ENCODE measurements at regions not wholly inside any gene's neighbourhood (a gene's known extent, or its start where the extent isn't known, plus 50 kb on each side); places are given as distances from the start of the nearest gene placed in this dataset.

- Mint-ChIP-seq H3K36me3 (no peaks in the 10 kb centered on the region), H3K9me3 (no peaks in the 10 kb centered on the region)
- DNase-seq = no peak
Observed at GRCh38 chr21:21605521-21605920, 607.3 kb downstream of the NCAM2 start.

GRCh38 chr21:21606041-21606440 lies 607.8 kb downstream of the NCAM2 start:
- POLR2A ChIA-PET = no interaction called here
- H3K36me3 Mint-ChIP-seq = no peaks in the 10 kb centered on the region
- no peak overlapping the region for H3K27ac Mint-ChIP-seq
- H3K9me3 Mint-ChIP-seq = no peaks in the 10 kb centered on the region
- ATAC-seq (ENCODE audit: low read depth) = no peak
- H3K4me3 Mint-ChIP-seq = no peak overlapping the region
- DNase-seq = no peak
- H3K4me1 Mint-ChIP-seq = no peaks in the 10 kb centered on the region
- H3K27me3 Mint-ChIP-seq = no peaks in the 10 kb centered on the region

More at GRCh38 chr21:21605521-21605920, 607.3 kb downstream of the NCAM2 start:
- POLR2A ChIA-PET = no interaction called here
- ATAC-seq (ENCODE audit: low read depth) = no peak
- H3K27me3 Mint-ChIP-seq = no peaks in the 10 kb centered on the region
- H3K4me1 Mint-ChIP-seq = no peaks in the 10 kb centered on the region
- no peak overlapping the region for H3K27ac Mint-ChIP-seq
- H3K4me3 Mint-ChIP-seq = no peak overlapping the region

- Mint-ChIP-seq H3K4me3 (no peak overlapping the region), H3K9me3 (no peaks in the 10 kb centered on the region), H3K27me3 (no peaks in the 10 kb centered on the region), H3K27ac (no peak overlapping the region), H3K4me1 (no peaks in the 10 kb centered on the region), H3K36me3 (no peaks in the 10 kb centered on the region)
- DNase-seq (no peak), ATAC-seq (ENCODE audit: low read depth) (no peak)
- POLR2A ChIA-PET = no interaction called here
Observed at GRCh38 chr21:21612466-21612865, 614.3 kb downstream of the NCAM2 start.

DNA sequence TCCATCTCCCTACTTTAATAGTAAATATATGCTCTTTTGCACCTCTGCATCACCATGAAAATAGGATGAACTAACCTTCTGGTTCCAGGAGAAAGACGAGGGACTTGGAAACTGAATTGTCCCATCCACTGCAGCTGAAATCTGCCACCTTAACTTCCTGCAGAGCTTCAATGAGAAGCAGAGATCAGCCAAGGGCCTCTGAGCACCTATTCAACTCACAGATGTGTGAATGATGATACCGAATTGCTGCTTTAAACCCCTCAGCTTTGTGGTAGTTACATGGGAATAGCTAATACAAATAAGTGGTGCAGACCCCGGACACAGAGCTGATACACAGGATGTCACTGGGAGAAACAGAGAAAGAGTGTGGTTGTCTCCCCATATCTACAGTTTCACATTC lies 616.8 kb downstream of the NCAM2 start:
- H3K27ac Mint-ChIP-seq = no peak overlapping the region
- ATAC-seq (ENCODE audit: low read depth) (no peak), DNase-seq (no peak)
- no peaks in the 10 kb centered on the region for H3K27me3 Mint-ChIP-seq
- H3K4me3 Mint-ChIP-seq = no peak overlapping the region
- POLR2A ChIA-PET = no interaction called here
- no peaks in the 10 kb centered on the region for H3K9me3 Mint-ChIP-seq
- no peaks in the 10 kb centered on the region for H3K36me3 Mint-ChIP-seq
- H3K4me1 Mint-ChIP-seq = no peaks in the 10 kb centered on the region

GRCh38 chr21:21622460-21623234 lies 624.4 kb downstream of the NCAM2 start:
- H3K36me3 Mint-ChIP-seq = no peaks in the 10 kb centered on the region
- no peaks in the 10 kb centered on the region for H3K4me1 Mint-ChIP-seq

GRCh38 chr21:21624674-21625073 lies 626.5 kb downstream of the NCAM2 start:
- POLR2A ChIA-PET = no interaction called here
- no peak overlapping the region for H3K4me3 Mint-ChIP-seq
- no peaks in the 10 kb centered on the region for H3K36me3 Mint-ChIP-seq
- no peaks in the 10 kb centered on the region for H3K27me3 Mint-ChIP-seq
- no peaks in the 10 kb centered on the region for H3K4me1 Mint-ChIP-seq
- DNase-seq (no peak), ATAC-seq (ENCODE audit: low read depth) (no peak)
- H3K9me3 Mint-ChIP-seq = peaks cover 2% of the 10 kb centered on the region
- H3K27ac Mint-ChIP-seq = no peak overlapping the region

More at GRCh38 chr21:21622460-21623234, 624.4 kb downstream of the NCAM2 start:
- Mint-ChIP-seq H3K9me3 (no peaks in the 10 kb centered on the region), H3K27ac (no peak overlapping the region), H3K27me3 (no peaks in the 10 kb centered on the region), H3K4me3 (no peak overlapping the region)
- ATAC-seq (ENCODE audit: low read depth) (no peak), DNase-seq (no peak)
- POLR2A ChIA-PET = no interaction called here

DNA sequence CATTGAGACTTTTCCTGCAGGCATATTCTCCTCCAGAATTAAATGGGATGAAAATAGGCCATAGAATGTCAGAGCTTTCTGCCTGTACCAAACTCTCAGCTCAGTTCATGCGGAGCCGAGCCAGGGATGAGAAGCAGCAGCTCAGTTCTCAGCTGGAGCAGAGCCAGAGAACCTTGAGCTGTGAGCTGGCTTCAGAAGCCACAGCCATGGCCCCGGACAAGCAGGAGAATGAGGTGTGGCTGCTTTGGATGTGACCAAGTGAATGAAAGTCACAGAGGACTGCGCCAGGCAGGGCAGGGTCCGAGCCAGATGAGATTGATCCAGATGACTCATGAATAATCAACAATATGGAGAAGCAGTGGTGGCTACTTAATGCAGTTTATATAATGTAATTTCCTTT lies 633.8 kb downstream of the NCAM2 start:
- H3K27me3 Mint-ChIP-seq = no peaks in the 10 kb centered on the region
- POLR2A ChIA-PET = no interaction called here
- no peak overlapping the region for H3K27ac Mint-ChIP-seq
- H3K9me3 Mint-ChIP-seq = peaks cover 3% of the 10 kb centered on the region
- H3K4me1 Mint-ChIP-seq = no peaks in the 10 kb centered on the region
- H3K36me3 Mint-ChIP-seq = no peaks in the 10 kb centered on the region
- no peak for DNase-seq
- ATAC-seq (ENCODE audit: low read depth) = no peak
- no peak overlapping the region for H3K4me3 Mint-ChIP-seq

- POLR2A ChIA-PET = no interaction called here
- no peaks in the 10 kb centered on the region for H3K27me3 Mint-ChIP-seq
- no peaks in the 10 kb centered on the region for H3K4me1 Mint-ChIP-seq
- DNase-seq = no peak
- peaks cover 3% of the 10 kb centered on the region for H3K9me3 Mint-ChIP-seq
- H3K27ac Mint-ChIP-seq = no peak overlapping the region
- no peaks in the 10 kb centered on the region for H3K36me3 Mint-ChIP-seq
- no peak for ATAC-seq (ENCODE audit: low read depth)
- H3K4me3 Mint-ChIP-seq = no peak overlapping the region
Observed at GRCh38 chr21:21632926-21633325, 634.7 kb downstream of the NCAM2 start.

- no peaks in the 10 kb centered on the region for H3K4me1 Mint-ChIP-seq
- POLR2A ChIA-PET = no interaction called here
- no peak for DNase-seq
- ATAC-seq (ENCODE audit: low read depth) = no peak
- no peaks in the 10 kb centered on the region for H3K36me3 Mint-ChIP-seq
- peaks cover 4% of the 10 kb centered on the region for H3K9me3 Mint-ChIP-seq
- H3K4me3 Mint-ChIP-seq = no peak overlapping the region
- H3K27ac Mint-ChIP-seq = no peak overlapping the region
- no peaks in the 10 kb centered on the region for H3K27me3 Mint-ChIP-seq
Observed at GRCh38 chr21:21661741-21662140, 663.5 kb downstream of the NCAM2 start.

- POLR2A ChIA-PET = no interaction called here
- no peak for ATAC-seq (ENCODE audit: low read depth)
- DNase-seq = no peak
Observed at GRCh38 chr21:21662776-21663175, 664.6 kb downstream of the NCAM2 start.

DNA sequence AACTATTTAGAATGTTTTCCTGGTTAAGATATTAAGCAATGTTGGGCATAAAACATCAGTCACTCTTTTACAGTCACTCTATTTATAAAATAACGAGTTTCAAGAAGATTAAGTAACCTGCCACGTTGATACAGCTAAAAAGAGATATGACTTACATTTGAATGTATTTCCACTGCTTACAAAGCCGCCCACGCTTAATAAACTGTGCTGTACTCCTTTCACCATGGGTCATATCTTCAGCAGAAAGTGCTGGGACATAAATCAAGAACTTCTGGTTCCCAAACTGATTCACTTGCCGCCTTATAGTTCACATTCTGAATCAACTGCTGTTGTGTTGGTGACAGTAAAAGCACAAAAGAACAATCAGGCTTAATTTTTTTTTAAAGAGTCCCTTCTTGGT lies 666.7 kb downstream of the NCAM2 start:
- no peak for DNase-seq
- no peak overlapping the region for H3K27ac Mint-ChIP-seq
- no peaks in the 10 kb centered on the region for H3K27me3 Mint-ChIP-seq
- H3K36me3 Mint-ChIP-seq = no peaks in the 10 kb centered on the region
- no peaks in the 10 kb centered on the region for H3K4me1 Mint-ChIP-seq
- H3K4me3 Mint-ChIP-seq = no peak overlapping the region
- POLR2A ChIA-PET = no interaction called here
- ATAC-seq (ENCODE audit: low read depth) = no peak
- H3K9me3 Mint-ChIP-seq = peaks cover 2% of the 10 kb centered on the region

More at GRCh38 chr21:21662776-21663175, 664.6 kb downstream of the NCAM2 start:
- no peak overlapping the region for H3K27ac Mint-ChIP-seq
- no peaks in the 10 kb centered on the region for H3K27me3 Mint-ChIP-seq
- H3K9me3 Mint-ChIP-seq = peaks cover 2% of the 10 kb centered on the region
- no peaks in the 10 kb centered on the region for H3K4me1 Mint-ChIP-seq
- H3K36me3 Mint-ChIP-seq = no peaks in the 10 kb centered on the region
- no peak overlapping the region for H3K4me3 Mint-ChIP-seq

DNA sequence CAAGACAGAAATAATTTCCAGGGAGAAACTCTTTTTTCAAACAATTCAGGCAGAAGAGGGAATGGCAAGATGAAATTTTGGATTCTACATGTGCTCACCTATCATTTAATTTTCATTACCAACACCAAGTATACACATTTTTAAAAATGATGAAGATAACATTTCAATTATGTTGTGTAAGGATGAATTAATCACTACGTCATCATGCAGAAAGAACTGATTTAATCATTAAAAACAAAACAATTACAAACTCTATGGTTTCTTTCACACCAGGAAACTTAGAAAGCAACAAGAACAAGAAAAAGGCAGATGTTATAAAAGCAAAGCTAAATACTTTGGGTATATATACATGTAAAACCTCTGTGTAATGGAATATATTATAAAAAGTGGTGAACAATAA lies 668.5 kb downstream of the NCAM2 start:
- no peaks in the 10 kb centered on the region for H3K4me1 Mint-ChIP-seq
- no peak for DNase-seq
- H3K27ac Mint-ChIP-seq = no peak overlapping the region
- no peak overlapping the region for H3K4me3 Mint-ChIP-seq
- no peaks in the 10 kb centered on the region for H3K27me3 Mint-ChIP-seq
- POLR2A ChIA-PET = no interaction called here
- no peaks in the 10 kb centered on the region for H3K36me3 Mint-ChIP-seq
- H3K9me3 Mint-ChIP-seq = peaks cover 2% of the 10 kb centered on the region
- no peak for ATAC-seq (ENCODE audit: low read depth)

- H3K4me1 Mint-ChIP-seq = no peaks in the 10 kb centered on the region
- H3K4me3 Mint-ChIP-seq = no peak overlapping the region
- DNase-seq = no peak
- H3K27me3 Mint-ChIP-seq = no peaks in the 10 kb centered on the region
- no peaks in the 10 kb centered on the region for H3K36me3 Mint-ChIP-seq
- H3K27ac Mint-ChIP-seq = no peak overlapping the region
- H3K9me3 Mint-ChIP-seq = peaks cover 2% of the 10 kb centered on the region
- ATAC-seq (ENCODE audit: low read depth) = no peak
- POLR2A ChIA-PET = no interaction called here
Observed at GRCh38 chr21:21668198-21668597, 670.0 kb downstream of the NCAM2 start.

DNA sequence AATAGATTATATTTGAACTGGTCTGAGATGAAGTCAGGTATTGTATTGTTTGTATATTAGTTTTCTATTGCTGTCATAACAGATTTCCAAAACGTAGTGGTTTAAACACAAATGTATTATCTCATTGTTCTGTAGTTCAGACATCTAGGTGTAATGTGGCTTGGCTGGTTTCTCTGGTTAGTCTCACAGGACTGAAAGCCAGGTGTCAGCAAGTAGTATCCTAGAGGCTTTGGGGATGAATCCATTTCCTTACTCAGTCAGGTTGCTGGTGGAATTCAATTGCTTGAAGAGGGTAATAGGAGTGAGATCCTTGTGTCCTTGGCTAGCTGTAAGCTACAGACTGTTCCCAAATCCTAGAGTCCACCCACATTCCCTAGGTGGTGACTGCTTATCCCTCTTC lies 675.8 kb downstream of the NCAM2 start:
- H3K4me1 Mint-ChIP-seq = no peaks in the 10 kb centered on the region
- POLR2A ChIA-PET = no interaction called here
- H3K36me3 Mint-ChIP-seq = no peaks in the 10 kb centered on the region
- ATAC-seq (ENCODE audit: low read depth) = no peak
- DNase-seq = no peak
- peaks cover 3% of the 10 kb centered on the region for H3K9me3 Mint-ChIP-seq
- no peaks in the 10 kb centered on the region for H3K27me3 Mint-ChIP-seq
- H3K27ac Mint-ChIP-seq = no peak overlapping the region
- H3K4me3 Mint-ChIP-seq = no peak overlapping the region

DNA sequence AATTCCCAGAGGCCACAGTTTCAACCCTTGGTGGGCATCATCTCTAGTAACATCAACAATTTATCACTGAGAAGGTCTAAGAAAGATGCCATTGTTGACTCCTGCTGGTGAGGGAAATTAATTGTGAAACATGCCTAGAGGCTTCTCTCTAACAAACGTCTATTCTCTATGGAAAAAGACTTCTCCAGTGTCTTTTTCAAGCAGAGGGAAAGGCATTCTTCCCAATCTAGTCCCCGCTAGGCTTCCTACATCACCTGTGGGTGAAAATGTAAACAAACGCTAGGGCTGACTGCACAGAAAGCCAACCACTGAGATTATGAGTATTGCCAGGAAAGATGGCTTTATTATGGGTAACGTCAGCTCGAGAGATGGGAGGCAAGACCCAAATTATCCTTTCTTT lies 677.4 kb downstream of the NCAM2 start:
- H3K9me3 Mint-ChIP-seq = peaks cover 3% of the 10 kb centered on the region
- H3K36me3 Mint-ChIP-seq = no peaks in the 10 kb centered on the region
- no peaks in the 10 kb centered on the region for H3K4me1 Mint-ChIP-seq
- ATAC-seq (ENCODE audit: low read depth) = no peak
- POLR2A ChIA-PET = no interaction called here
- no peak overlapping the region for H3K4me3 Mint-ChIP-seq
- no peaks in the 10 kb centered on the region for H3K27me3 Mint-ChIP-seq
- DNase-seq = no peak
- no peak overlapping the region for H3K27ac Mint-ChIP-seq
